Neural cell (in vitro differentiated cells): ENCODE measurements at regions not wholly inside any gene's neighbourhood (a gene's known extent, or its start where the extent isn't known, plus 50 kb on each side); places are given as distances from the start of the nearest gene placed in this dataset.

Source experiments
- H2AFZ ChIP-seq: fragments of 200-600, 300-800 bp; sonication (generic), shearing (Covaris generic); 2 replicates; pipeline ENCODE4 v1.6.0; 2014; ENCODE audit warnings: low read depth, mild to moderate bottlenecking, antibody characterized with exemption, low read length, moderate library complexity
- H3F3A ChIP-seq: fragments of 200-600 bp; shearing (Covaris generic); 2 replicates; pipeline ENCODE4 v1.6.1; 2016; ENCODE audit warnings: mild to moderate bottlenecking, moderate library complexity, mixed read lengths, antibody characterized with exemption, low read length; ENCODE audit not compliant: insufficient read depth, poor library complexity, severe bottlenecking
- H3K27ac ChIP-seq: fragments of 200-600, 300-800 bp; sonication (generic), shearing (Covaris generic); 2 replicates; pipeline ENCODE4 v1.5.1; 2014; ENCODE audit warnings: mild to moderate bottlenecking, low read length, moderate library complexity
- H3K27me3 ChIP-seq: fragments of 300-800, 200-600 bp; sonication (generic), shearing (Covaris generic); 2 replicates; pipeline ENCODE4 v1.6.0; 2014; ENCODE audit warnings: mild to moderate bottlenecking, low read depth, low read length, moderate library complexity; ENCODE audit not compliant: insufficient read depth
- H3K36me3 ChIP-seq: fragments of 300-800, 200-600 bp; sonication (generic), shearing (Covaris generic); 2 replicates; pipeline ENCODE4 v1.5.1; 2014; ENCODE audit warnings: mild to moderate bottlenecking, antibody characterized with exemption, low read length, moderate library complexity; ENCODE audit not compliant: insufficient read depth
- H3K4me2 ChIP-seq: fragments of 300-800, 200-600 bp; sonication (generic), shearing (Covaris generic); 2 replicates; pipeline ENCODE4 v1.6.0; 2014; ENCODE audit warnings: mild to moderate bottlenecking, low read length
- H3K4me3 ChIP-seq: fragments of 300-800, 200-600 bp; sonication (generic), shearing (Covaris generic); 2 replicates; pipeline ENCODE4 v1.5.1; 2014; ENCODE audit warnings: mild to moderate bottlenecking, low read length, moderate library complexity
- H3K79me2 ChIP-seq: fragments of 200-600 bp; shearing (Covaris generic); replicated peaks from 2 replicates; pipeline ENCODE4 v1.6.0; 2014; ENCODE audit warnings: mild to moderate bottlenecking, low read length, moderate library complexity; ENCODE audit not compliant: insufficient read depth
- H3K9ac ChIP-seq: fragments of 300-800, 200-600 bp; sonication (generic), shearing (Covaris generic); 2 replicates; pipeline ENCODE4 v1.6.1; 2016; ENCODE audit warnings: mild to moderate bottlenecking, low read length, mixed read lengths
- H3K9me2 ChIP-seq: fragments of 200-600 bp; shearing (Covaris generic); 2 replicates; pipeline ENCODE4 v1.6.1; 2016; ENCODE audit warnings: mild to moderate bottlenecking, low read length, mixed read lengths; ENCODE audit not compliant: insufficient read depth
- H3K9me3 ChIP-seq: fragments of 200-600, 300-800 bp; sonication (generic), shearing (Covaris generic); 2 replicates; pipeline ENCODE4 v1.6.1; 2016; ENCODE audit warnings: mild to moderate bottlenecking, mixed run types, low read length, moderate library complexity, mixed read lengths
- H4K20me1 ChIP-seq: fragments of 200-600 bp; shearing (Covaris generic); 2 replicates; pipeline ENCODE4 v1.6.1; 2016; ENCODE audit warnings: mild to moderate bottlenecking, mixed run types; ENCODE audit not compliant: insufficient read depth
- EP300 ChIP-seq: fragments of 450-650 bp; conservative IDR thresholded peaks from 2 replicates; pipeline ENCODE4 v1.6.1; 2014; ENCODE audit warnings: antibody characterized with exemption, mild to moderate bottlenecking, moderate library complexity; ENCODE audit not compliant: poor library complexity, severe bottlenecking
- EZH2 ChIP-seq: fragments of 200-600, 300-800 bp; shearing (Covaris generic), sonication (generic); IDR thresholded peaks from 2 replicates; pipeline ENCODE4 v1.6.1; 2014; ENCODE audit warnings: antibody characterized with exemption, low read length, borderline replicate concordance, mild to moderate bottlenecking; ENCODE audit not compliant: insufficient read depth, poor library complexity, severe bottlenecking
- MXI1 ChIP-seq: fragments of 450-650 bp; conservative IDR thresholded peaks from 2 replicates; pipeline ENCODE4 v1.6.1; 2014; ENCODE audit warnings: antibody characterized with exemption, mild to moderate bottlenecking; ENCODE audit not compliant: poor library complexity, severe bottlenecking
- POLR2AphosphoS5 ChIP-seq: IDR thresholded peaks from 2 replicates; pipeline ENCODE4 v1.6.1; 2012
- RAD21 ChIP-seq: fragments of 450-650 bp; conservative IDR thresholded peaks from 2 replicates; pipeline ENCODE4 v1.6.1; 2014; ENCODE audit warnings: antibody characterized with exemption, mild to moderate bottlenecking, moderate library complexity
- SMC3 ChIP-seq: fragments of 450-650 bp; conservative IDR thresholded peaks from 2 replicates; pipeline ENCODE4 v1.6.1; 2014; ENCODE audit warnings: antibody characterized with exemption, mild to moderate bottlenecking, moderate library complexity; ENCODE audit not compliant: poor library complexity
- TAF1 ChIP-seq: IDR thresholded peaks from 2 replicates; pipeline ENCODE4 v1.6.1; 2012; ENCODE audit warnings: low read depth
- TF ChIP-seq, protein P1 (sequence below): IDR thresholded peaks from 2 replicates; pipeline ENCODE4 v1.6.1; 2012; ENCODE audit warnings: borderline replicate concordance
- TF ChIP-seq, protein P2 (sequence below): fragments of 450-650 bp; IDR thresholded peaks from 2 replicates; pipeline ENCODE4 v1.5.1; 2014; ENCODE audit warnings: antibody characterized with exemption, mild to moderate bottlenecking, moderate library complexity; ENCODE audit not compliant: poor library complexity, severe bottlenecking

- H3K27me3 ChIP-seq = no peaks in the 10 kb centered on the region
Measured at GRCh38 chr1:57910305-57910704, 486.4 kb upstream of the DAB1 start.

GRCh38 chr1:57908147-57908890, 484.5 kb upstream of the DAB1 start:
- H3K27ac ChIP-seq = peak overlapping the region; percentile 35
- H3K79me2 ChIP-seq = no peaks in the 10 kb centered on the region
- H3K9me3 ChIP-seq = no peaks in the 10 kb centered on the region
- H3K4me3 ChIP-seq = no peak overlapping the region
- TF ChIP-seq, protein P1, sequence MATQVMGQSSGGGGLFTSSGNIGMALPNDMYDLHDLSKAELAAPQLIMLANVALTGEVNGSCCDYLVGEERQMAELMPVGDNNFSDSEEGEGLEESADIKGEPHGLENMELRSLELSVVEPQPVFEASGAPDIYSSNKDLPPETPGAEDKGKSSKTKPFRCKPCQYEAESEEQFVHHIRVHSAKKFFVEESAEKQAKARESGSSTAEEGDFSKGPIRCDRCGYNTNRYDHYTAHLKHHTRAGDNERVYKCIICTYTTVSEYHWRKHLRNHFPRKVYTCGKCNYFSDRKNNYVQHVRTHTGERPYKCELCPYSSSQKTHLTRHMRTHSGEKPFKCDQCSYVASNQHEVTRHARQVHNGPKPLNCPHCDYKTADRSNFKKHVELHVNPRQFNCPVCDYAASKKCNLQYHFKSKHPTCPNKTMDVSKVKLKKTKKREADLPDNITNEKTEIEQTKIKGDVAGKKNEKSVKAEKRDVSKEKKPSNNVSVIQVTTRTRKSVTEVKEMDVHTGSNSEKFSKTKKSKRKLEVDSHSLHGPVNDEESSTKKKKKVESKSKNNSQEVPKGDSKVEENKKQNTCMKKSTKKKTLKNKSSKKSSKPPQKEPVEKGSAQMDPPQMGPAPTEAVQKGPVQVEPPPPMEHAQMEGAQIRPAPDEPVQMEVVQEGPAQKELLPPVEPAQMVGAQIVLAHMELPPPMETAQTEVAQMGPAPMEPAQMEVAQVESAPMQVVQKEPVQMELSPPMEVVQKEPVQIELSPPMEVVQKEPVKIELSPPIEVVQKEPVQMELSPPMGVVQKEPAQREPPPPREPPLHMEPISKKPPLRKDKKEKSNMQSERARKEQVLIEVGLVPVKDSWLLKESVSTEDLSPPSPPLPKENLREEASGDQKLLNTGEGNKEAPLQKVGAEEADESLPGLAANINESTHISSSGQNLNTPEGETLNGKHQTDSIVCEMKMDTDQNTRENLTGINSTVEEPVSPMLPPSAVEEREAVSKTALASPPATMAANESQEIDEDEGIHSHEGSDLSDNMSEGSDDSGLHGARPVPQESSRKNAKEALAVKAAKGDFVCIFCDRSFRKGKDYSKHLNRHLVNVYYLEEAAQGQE = peak; percentile 27
- TF ChIP-seq MXI1 = no peak
- no peak for TF ChIP-seq EZH2
- no peak for TF ChIP-seq SMC3
- TF ChIP-seq POLR2AphosphoS5 = no peak
- TF ChIP-seq TAF1 = no peak
- TF ChIP-seq EP300 = peak; percentile 23
- TF ChIP-seq RAD21 = no peak
- TF ChIP-seq, protein P2, sequence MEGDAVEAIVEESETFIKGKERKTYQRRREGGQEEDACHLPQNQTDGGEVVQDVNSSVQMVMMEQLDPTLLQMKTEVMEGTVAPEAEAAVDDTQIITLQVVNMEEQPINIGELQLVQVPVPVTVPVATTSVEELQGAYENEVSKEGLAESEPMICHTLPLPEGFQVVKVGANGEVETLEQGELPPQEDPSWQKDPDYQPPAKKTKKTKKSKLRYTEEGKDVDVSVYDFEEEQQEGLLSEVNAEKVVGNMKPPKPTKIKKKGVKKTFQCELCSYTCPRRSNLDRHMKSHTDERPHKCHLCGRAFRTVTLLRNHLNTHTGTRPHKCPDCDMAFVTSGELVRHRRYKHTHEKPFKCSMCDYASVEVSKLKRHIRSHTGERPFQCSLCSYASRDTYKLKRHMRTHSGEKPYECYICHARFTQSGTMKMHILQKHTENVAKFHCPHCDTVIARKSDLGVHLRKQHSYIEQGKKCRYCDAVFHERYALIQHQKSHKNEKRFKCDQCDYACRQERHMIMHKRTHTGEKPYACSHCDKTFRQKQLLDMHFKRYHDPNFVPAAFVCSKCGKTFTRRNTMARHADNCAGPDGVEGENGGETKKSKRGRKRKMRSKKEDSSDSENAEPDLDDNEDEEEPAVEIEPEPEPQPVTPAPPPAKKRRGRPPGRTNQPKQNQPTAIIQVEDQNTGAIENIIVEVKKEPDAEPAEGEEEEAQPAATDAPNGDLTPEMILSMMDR = no peak
- no peaks in the 10 kb centered on the region for H3K9me2 ChIP-seq
- H3K36me3 ChIP-seq = no peaks in the 10 kb centered on the region
- H3K4me2 ChIP-seq = no peak overlapping the region
- H3K9ac ChIP-seq = no peak overlapping the region
- no peak overlapping the region for H2AFZ ChIP-seq
- no peaks in the 10 kb centered on the region for H3K27me3 ChIP-seq
- H4K20me1 ChIP-seq = no peaks in the 10 kb centered on the region
- H3F3A ChIP-seq = no peaks in the 10 kb centered on the region

More at GRCh38 chr1:57910305-57910704, 486.4 kb upstream of the DAB1 start:
- H3K4me2 ChIP-seq = no peak overlapping the region
- no peaks in the 10 kb centered on the region for H3K36me3 ChIP-seq
- H3K9ac ChIP-seq = no peak overlapping the region
- H3F3A ChIP-seq = no peaks in the 10 kb centered on the region
- H3K27ac ChIP-seq = no peak overlapping the region
- TF ChIP-seq TAF1 (no peak), RAD21 (no peak), EP300 (no peak), SMC3 (no peak), EZH2 (no peak), POLR2AphosphoS5 (no peak), MXI1 (no peak)
- TF ChIP-seq, protein P2 = no peak
- TF ChIP-seq, protein P1 = no peak
- no peaks in the 10 kb centered on the region for H3K9me2 ChIP-seq
- no peak overlapping the region for H3K4me3 ChIP-seq
- H3K79me2 ChIP-seq = no peaks in the 10 kb centered on the region
- no peak overlapping the region for H2AFZ ChIP-seq
- no peaks in the 10 kb centered on the region for H3K9me3 ChIP-seq
- no peaks in the 10 kb centered on the region for H4K20me1 ChIP-seq
